HL-60 (cell line): ENCODE measurements at regions not wholly inside any gene's neighbourhood (a gene's known extent, or its start where the extent isn't known, plus 50 kb on each side); places are given as distances from the start of the nearest gene placed in this dataset.

Experiments
- CTCF ChIP-seq: IDR thresholded peaks from one replicate; pipeline ENCODE4 v1.5.1; 2011; ENCODE audit warnings: low read length, control low read depth, inconsistent platforms; ENCODE audit not compliant: insufficient read depth
- POLR2AphosphoS5 ChIP-seq: IDR thresholded peaks from 2 replicates; pipeline ENCODE4 v1.6.1; 2012; ENCODE audit warnings: low read depth

DNA sequence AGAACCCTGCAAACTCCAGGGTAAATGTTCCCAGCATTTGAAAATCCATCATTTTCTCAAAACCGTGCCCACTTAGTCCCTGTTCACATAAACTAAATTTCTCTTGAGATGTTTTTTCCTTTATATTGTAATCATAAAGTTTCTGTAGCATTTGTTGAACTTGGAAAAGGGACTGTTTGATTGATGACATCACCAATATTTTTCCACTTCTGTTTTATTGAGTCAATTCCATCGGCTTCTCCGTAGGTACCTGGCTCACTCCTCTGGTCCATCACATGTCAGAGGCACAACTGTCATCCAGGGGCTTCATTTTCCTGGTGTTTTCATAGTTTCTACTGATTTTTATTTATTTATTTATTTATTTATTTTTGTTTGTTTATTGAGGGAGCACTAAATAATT lies 462.5 kb upstream of the PFKP start:
- no peak for TF ChIP-seq CTCF
- no peak for TF ChIP-seq POLR2AphosphoS5
